ENCODE measurements at regions not wholly inside any gene's neighbourhood (a gene's known extent, or its start where the extent isn't known, plus 50 kb on each side); places are given as distances from the start of the nearest gene placed in this dataset.
"Not testable (repeated sequence)": the region's sequence is repeated elsewhere in the genome, so short reads cannot be mapped to it uniquely, and the experiment has no call there.

DNA sequence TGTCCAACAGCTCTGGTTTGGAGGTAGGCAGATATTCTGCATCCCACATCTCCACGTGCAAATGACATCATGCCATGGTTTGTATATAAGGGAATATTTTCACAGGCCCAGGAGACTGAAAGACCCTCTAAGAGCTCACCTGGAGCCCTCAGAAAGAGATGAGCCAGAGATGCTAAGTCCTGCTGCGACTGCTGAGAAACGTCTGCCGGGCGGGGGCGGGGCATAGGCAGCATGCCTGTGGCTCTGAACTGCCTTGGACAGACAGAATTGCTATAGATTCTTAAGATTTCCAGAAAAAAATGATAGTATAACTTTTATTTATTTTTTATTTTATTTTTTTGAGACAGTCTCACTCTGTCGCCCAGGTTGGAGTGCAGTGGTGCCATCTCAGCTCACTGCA lies 64.2 kb upstream of the METTL9 start:
- WGBS: 85% methylated on average over 5 of the region's 7 CpGs
- H3K4me3 ChIP-seq (ENCODE audit: low read depth, low read length); H3K27ac ChIP-seq (ENCODE audit: low read depth); H3K36me3 ChIP-seq (ENCODE audit: insufficient read depth); H3K4me1 ChIP-seq (ENCODE audit: insufficient read depth); DNase-seq (ENCODE audit: extremely low spot score): not testable (repeated sequence)

DNA sequence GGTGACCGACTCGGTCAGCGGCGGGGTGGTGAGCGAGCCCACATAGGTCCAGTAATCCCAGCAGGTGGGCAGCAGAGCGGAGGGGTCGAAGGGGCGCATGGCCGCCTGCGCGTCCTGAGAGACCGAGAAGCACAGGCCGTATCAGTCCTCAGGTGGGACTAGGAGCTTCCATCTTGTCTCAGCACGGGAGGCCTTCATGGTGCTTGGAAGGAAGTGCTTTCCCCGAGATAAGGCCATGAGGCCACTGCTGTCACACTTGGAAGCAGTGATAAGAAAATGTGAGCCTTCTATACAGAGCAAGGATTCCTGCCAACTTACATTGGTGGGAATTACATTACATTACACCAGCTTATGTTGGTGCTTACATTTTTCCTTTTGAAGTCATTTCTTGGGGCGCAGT lies 62.6 kb upstream of the METTL9 start:
- WGBS: 86% methylated on average over 11 of the region's 16 CpGs
- not testable (repeated sequence) for H3K4me3 ChIP-seq (ENCODE audit: low read depth, low read length); H3K27ac ChIP-seq (ENCODE audit: low read depth); DNase-seq (ENCODE audit: extremely low spot score); H3K36me3 ChIP-seq (ENCODE audit: insufficient read depth); H3K4me1 ChIP-seq (ENCODE audit: insufficient read depth)

DNA sequence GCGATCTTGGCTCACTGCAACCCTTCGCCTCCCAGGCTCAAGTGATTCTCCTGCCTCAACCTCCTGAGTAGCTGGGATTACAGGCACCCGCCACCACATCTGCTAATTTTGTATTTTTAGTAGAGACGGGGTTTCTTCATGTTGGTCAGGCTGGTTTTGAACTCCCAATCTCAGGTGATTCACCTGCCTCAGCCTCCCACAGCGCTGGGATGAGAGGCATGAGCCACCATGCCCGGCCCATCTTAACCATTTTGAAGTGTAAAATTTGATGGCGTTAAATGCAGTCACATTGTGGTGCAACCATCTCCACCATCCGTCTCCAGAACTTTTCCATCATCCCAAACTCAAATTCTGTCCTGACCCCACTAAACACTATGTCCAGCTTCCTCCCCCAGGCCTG lies 61.8 kb upstream of the METTL9 start:
- H3K4me1 ChIP-seq (ENCODE audit: insufficient read depth); H3K4me3 ChIP-seq (ENCODE audit: low read depth, low read length); H3K36me3 ChIP-seq (ENCODE audit: insufficient read depth); H3K27ac ChIP-seq (ENCODE audit: low read depth); DNase-seq (ENCODE audit: extremely low spot score): not testable (repeated sequence)
- WGBS: 96% methylated on average over 7 of the region's 8 CpGs

DNA sequence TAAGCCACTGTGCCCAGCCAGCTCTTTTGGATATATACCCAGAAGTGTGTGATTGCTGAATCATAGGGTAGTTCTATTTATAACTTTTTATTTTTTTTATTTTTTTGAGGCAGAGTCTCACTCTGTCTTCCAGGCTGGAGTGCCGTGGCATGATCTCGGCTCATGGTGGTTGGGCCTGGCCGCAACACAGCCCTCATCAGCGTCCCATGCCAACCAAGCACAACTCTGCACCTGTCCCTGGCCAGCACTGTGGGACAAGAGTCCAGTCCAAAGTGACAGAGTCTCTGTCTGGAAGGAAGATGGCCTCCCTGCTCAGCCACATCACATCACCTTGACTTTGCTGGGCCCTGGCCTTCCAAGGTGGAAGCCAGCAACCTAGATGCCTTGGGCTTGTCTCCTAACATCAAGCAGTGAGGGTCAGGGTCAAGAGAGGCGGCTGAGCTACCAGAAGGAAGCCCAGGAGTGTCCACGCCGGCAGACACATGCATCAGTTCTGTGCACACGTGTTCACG lies 60.2 kb upstream of the METTL9 start:
- not testable (repeated sequence) for DNase-seq (ENCODE audit: extremely low spot score); H3K27ac ChIP-seq (ENCODE audit: low read depth); H3K4me1 ChIP-seq (ENCODE audit: insufficient read depth); H3K36me3 ChIP-seq (ENCODE audit: insufficient read depth); H3K4me3 ChIP-seq (ENCODE audit: low read depth, low read length)
- 81% methylated on average over 9 of the region's 9 CpGs for WGBS

DNA sequence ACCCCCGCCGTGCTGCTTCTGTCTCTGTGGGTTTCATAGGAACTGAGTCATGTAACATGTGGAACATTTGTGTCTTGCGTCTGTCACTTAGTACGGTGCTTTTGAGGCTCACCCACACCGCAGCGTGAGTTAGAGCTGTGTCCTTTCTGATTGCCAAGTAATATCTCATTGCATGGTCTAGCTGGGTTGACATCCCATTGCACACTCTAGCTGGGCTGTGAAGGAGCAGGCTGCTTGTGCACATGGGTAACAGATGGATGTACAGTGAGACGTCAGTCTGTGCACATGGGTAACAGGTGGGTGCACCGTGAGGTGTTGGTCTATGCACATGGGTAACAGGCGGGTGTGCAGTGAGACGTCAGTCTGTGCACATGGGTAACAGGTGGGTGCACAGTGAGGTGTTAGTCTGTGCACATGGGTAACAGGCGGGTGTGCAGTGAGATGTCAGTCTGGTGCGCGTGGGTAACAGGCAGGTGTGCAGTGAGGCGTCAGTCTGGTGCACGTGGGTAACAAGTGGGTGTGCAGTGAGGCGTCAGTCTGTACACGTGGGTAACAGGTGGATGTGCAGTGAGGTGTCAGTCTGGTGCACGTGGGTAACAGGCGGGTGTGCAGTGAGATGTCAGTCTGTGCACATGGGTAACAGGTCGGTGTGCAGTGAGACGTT lies 58.5 kb upstream of the METTL9 start:
- 82% methylated on average over 21 of the region's 21 CpGs for WGBS
- DNase-seq (ENCODE audit: extremely low spot score); H3K4me3 ChIP-seq (ENCODE audit: low read depth, low read length); H3K4me1 ChIP-seq (ENCODE audit: insufficient read depth); H3K36me3 ChIP-seq (ENCODE audit: insufficient read depth); H3K27ac ChIP-seq (ENCODE audit: low read depth): not testable (repeated sequence)

DNA sequence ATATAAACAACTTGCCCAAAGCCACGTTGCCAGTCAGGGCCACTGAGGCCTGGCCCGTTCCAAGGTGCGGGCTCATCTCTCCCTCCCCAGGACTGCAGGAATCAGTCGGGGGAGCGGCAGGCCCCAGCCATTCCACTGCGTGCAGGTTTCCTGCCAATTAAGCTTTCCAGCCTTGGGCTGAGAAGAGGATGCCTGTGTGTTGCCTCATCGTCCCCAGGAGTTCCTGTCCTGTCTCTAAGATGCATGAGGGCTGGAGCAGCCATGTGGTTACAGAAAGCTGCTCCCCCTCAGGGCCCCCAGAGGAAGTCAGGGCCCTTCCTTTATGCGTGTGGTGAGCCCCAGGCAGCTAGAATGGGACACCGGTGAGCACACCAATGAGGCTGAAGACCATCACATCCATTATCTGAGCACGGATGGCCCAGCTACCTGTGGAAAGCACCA lies 57.7 kb upstream of the METTL9 start:
- not testable (repeated sequence) for H3K27ac ChIP-seq (ENCODE audit: low read depth); H3K4me1 ChIP-seq (ENCODE audit: insufficient read depth); H3K4me3 ChIP-seq (ENCODE audit: low read depth, low read length); DNase-seq (ENCODE audit: extremely low spot score); H3K36me3 ChIP-seq (ENCODE audit: insufficient read depth)
- 59% methylated on average over 9 of the region's 10 CpGs for WGBS

DNA sequence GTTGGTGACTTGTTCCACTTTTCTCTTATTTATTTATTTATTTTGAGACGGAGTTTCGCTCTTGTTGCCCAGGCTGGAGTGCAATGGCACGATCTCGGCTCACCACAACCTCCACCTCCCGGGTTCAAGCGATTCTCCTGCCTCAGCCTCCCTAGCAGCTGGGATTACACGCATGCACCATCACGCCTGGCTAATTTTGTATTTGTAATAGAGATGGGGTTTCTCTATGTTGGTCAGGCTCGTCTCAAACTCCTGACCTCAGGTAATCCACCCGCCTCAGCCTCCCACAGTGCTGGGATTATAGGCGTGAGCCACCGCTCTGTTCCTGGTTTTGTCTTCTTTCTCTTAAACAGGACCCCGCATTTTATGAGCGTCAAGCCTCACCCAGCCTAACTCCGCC lies 57.3 kb upstream of the METTL9 start:
- 87% methylated on average over 10 of the region's 15 CpGs for WGBS
- not testable (repeated sequence) for H3K4me3 ChIP-seq (ENCODE audit: low read depth, low read length); H3K4me1 ChIP-seq (ENCODE audit: insufficient read depth); DNase-seq (ENCODE audit: extremely low spot score); H3K27ac ChIP-seq (ENCODE audit: low read depth); H3K36me3 ChIP-seq (ENCODE audit: insufficient read depth)

DNA sequence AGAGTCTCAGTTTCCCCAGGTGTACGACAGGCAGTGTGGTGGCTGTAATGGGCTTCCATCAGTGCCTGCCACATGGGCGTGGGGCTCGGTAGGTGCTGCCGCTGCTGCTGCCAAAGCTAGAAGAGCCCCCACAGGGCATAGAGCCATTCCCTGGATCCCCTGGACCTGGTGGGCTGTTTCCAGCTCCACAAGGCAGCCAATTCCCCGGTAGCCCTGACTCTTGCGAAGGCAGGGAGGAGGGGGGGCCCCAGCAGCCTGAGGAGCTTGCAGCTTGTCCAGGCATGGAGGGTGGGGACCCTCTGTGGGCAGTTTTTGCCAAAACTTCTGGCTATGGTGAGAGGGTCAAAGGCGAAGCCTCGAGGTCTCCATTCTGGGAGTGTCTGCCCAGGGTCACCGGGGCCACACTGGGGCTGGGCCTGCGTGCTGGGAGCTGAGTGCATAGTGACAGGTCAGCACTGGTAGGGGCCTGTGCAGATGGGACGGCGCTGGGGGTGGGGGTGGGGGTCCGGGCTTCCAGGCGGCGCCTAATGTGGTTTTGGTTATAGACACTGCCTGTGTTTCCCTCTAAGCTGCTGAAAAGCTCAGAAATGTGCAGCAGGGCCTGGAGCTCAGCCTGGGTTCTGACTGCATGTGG lies 56.8 kb upstream of the METTL9 start:
- not testable (repeated sequence) for DNase-seq (ENCODE audit: extremely low spot score); H3K4me3 ChIP-seq (ENCODE audit: low read depth, low read length); H3K27ac ChIP-seq (ENCODE audit: low read depth); H3K36me3 ChIP-seq (ENCODE audit: insufficient read depth); H3K4me1 ChIP-seq (ENCODE audit: insufficient read depth)
- WGBS: 80% methylated on average over 10 of the region's 15 CpGs

DNA sequence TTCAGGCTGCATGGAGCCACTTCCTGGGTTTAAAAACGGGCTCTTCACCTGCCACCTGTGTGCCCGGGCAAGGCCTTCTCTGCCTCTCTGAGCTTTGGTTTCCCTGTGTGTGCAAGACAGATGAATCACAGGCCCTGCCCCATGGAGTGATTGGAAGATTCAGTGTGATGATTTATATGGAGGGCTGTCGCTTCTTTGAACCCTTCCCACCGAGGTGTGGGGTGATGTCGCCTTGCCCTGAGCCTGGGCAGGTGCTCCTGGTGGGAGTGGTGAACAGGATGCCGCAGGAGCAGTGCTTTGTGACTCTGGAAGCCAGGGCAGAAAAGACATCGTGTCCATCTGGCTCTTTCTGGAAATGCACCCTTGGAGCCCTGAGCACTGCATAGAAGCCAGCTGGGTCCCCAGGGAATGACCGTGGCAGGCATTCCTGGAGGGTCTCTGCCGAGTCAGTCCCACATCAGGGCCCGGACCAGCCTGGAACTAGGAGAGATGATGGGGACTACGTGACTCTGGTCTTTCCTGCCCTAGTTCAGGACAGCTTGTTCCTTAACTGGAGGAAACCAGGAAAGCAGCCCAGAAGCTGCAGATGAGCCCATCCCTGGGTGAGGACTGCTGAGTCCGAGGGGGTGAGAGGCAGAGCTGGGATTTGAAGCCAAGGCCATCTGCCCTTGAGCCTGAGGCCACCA lies 56.1 kb upstream of the METTL9 start:
- not testable (repeated sequence) for H3K27ac ChIP-seq (ENCODE audit: low read depth); H3K4me1 ChIP-seq (ENCODE audit: insufficient read depth); H3K4me3 ChIP-seq (ENCODE audit: low read depth, low read length); H3K36me3 ChIP-seq (ENCODE audit: insufficient read depth); DNase-seq (ENCODE audit: extremely low spot score)
- WGBS: 76% methylated on average over 12 of the region's 12 CpGs

DNA sequence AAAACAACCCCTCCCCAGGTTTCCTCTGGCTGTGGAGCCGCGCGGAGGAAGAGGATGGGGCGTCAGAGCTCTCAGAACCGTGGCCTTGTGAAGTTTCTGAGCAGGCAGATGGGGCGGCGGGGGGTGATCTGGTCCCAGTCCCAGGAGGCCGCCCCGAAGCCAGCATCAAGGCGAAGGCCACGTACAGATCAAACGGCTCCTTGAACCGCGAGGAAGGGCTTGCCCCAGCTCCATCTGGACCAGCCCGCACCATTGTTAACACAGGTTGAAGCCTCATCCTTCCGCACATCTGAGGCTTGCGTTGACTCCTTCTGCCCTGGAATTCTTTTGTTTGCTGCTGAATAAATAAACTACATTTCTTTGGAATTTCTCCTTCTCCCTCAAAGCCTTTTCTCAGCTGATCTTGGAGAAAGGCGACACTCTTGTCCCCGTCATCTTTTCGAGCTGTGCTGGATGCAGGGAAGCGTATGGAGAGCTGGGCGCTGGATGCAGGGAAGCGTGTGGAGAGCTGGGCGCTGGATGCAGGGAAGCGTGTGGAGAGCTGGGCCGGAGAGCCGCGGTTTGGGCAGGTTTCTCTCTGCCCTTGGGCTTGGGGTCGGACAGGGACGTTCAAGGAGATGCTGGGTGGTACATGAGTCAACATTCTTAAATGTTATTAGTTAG lies 53.6 kb upstream of the METTL9 start:
- not testable (repeated sequence) for DNase-seq (ENCODE audit: extremely low spot score); H3K36me3 ChIP-seq (ENCODE audit: insufficient read depth); H3K4me3 ChIP-seq (ENCODE audit: low read depth, low read length); H3K27ac ChIP-seq (ENCODE audit: low read depth); H3K4me1 ChIP-seq (ENCODE audit: insufficient read depth)
- 80% methylated on average over 28 of the region's 30 CpGs for WGBS

DNA sequence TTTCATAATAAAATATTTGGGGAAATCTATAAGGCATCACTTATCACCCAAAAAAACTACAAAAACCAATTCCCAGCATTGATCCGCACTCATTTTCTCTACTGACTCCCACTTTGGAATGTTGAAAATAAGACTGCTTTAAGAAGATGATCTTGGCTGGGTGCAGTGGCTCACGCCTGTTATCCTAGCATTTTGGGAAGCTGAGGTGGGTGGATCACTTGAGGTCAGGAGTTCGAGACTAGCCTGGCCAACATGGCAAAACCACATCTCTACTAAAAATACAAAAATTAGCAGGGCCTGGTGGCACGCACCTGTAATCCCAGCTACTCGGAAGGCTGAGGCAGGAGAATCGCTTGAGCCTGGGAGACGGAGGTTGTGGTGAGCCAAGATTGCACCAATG lies 50.0 kb upstream of the METTL9 start:
- H3K36me3 ChIP-seq (ENCODE audit: insufficient read depth); H3K27ac ChIP-seq (ENCODE audit: low read depth); H3K4me3 ChIP-seq (ENCODE audit: low read depth, low read length); DNase-seq (ENCODE audit: extremely low spot score); H3K4me1 ChIP-seq (ENCODE audit: insufficient read depth): not testable (repeated sequence)
- 94% methylated on average over 6 of the region's 7 CpGs for WGBS
